HL-60 (cell line): ENCODE measurements at regions not wholly inside any gene's neighbourhood (a gene's known extent, or its start where the extent isn't known, plus 50 kb on each side); places are given as distances from the start of the nearest gene placed in this dataset.

Experiments used
- DNase-seq, 2 experiments: peaks; one replicate each; pipeline ENCODE4 v3.0.0-alpha.2; 2010 to 2020; ENCODE audit warnings: low read depth in 1 of 2, low spot score in 1 of 2
- H3K27ac ChIP-seq: fragments of 250-450 bp; sonication (Bioruptor Pico); replicated peaks from 2 replicates; pipeline ENCODE4 v1.5.1; 2020; ENCODE audit warnings: mild to moderate bottlenecking, moderate library complexity
- H3K27me3 ChIP-seq: fragments of 250-450 bp; sonication (Bioruptor Pico); 2 replicates; pipeline ENCODE4 v1.5.1; 2021; ENCODE audit warnings: mild to moderate bottlenecking, moderate library complexity; ENCODE audit not compliant: insufficient read depth, poor library complexity, severe bottlenecking
- H3K4me3 ChIP-seq: replicated peaks from 2 replicates; pipeline ENCODE4 v1.5.1; 2011; ENCODE audit warnings: mild to moderate bottlenecking, control low read depth, low read length; ENCODE audit not compliant: insufficient read depth
- GABPA ChIP-seq: IDR thresholded peaks from 2 replicates; pipeline ENCODE4 v1.6.1; 2012; ENCODE audit warnings: low read depth
- POLR2AphosphoS5 ChIP-seq: IDR thresholded peaks from 2 replicates; pipeline ENCODE4 v1.6.1; 2012; ENCODE audit warnings: low read depth
- SPI1 ChIP-seq: IDR thresholded peaks from 2 replicates; pipeline ENCODE4 v1.6.1; 2012; ENCODE audit warnings: low read depth, mild to moderate bottlenecking, borderline replicate concordance
- TF ChIP-seq, protein P1 (sequence below): IDR thresholded peaks from 2 replicates; pipeline ENCODE4 v1.6.1; 2012; ENCODE audit warnings: low read depth; ENCODE audit not compliant: insufficient replicate concordance
- TF ChIP-seq, protein P2 (sequence below): IDR thresholded peaks from one replicate; pipeline ENCODE4 v1.5.1; 2011; ENCODE audit warnings: low read length, control low read depth, inconsistent platforms; ENCODE audit not compliant: insufficient read depth

DNA sequence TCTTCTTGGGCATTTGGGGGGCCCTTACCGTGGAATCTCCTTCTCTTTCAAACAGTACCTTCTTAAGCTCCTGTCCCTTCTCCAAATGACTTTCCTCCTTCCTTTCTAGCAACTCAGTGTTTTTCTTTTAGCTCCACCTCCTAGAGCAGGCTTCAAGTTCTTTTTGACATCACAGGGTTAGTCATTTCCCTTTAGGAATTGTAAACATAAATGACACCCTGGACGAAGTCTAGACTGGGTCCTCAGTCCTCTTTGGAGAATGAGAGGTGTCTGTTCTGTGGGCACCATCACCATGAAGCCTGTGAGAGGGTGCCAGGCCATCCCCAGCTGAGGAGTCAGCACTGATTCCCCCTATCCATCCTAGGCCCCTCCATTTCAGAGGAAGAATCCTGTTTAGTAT, 94.7 kb downstream of the SALL1 start:
- Histone ChIP-seq H3K27ac (no peak overlapping the region), H3K27me3 (no peaks in the 10 kb centered on the region), H3K4me3 (no peak overlapping the region)
- DNase-seq, result no peak
- TF ChIP-seq, protein P1, sequence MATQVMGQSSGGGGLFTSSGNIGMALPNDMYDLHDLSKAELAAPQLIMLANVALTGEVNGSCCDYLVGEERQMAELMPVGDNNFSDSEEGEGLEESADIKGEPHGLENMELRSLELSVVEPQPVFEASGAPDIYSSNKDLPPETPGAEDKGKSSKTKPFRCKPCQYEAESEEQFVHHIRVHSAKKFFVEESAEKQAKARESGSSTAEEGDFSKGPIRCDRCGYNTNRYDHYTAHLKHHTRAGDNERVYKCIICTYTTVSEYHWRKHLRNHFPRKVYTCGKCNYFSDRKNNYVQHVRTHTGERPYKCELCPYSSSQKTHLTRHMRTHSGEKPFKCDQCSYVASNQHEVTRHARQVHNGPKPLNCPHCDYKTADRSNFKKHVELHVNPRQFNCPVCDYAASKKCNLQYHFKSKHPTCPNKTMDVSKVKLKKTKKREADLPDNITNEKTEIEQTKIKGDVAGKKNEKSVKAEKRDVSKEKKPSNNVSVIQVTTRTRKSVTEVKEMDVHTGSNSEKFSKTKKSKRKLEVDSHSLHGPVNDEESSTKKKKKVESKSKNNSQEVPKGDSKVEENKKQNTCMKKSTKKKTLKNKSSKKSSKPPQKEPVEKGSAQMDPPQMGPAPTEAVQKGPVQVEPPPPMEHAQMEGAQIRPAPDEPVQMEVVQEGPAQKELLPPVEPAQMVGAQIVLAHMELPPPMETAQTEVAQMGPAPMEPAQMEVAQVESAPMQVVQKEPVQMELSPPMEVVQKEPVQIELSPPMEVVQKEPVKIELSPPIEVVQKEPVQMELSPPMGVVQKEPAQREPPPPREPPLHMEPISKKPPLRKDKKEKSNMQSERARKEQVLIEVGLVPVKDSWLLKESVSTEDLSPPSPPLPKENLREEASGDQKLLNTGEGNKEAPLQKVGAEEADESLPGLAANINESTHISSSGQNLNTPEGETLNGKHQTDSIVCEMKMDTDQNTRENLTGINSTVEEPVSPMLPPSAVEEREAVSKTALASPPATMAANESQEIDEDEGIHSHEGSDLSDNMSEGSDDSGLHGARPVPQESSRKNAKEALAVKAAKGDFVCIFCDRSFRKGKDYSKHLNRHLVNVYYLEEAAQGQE, result no peak
- TF ChIP-seq SPI1 (no peak), POLR2AphosphoS5 (no peak)

DNA sequence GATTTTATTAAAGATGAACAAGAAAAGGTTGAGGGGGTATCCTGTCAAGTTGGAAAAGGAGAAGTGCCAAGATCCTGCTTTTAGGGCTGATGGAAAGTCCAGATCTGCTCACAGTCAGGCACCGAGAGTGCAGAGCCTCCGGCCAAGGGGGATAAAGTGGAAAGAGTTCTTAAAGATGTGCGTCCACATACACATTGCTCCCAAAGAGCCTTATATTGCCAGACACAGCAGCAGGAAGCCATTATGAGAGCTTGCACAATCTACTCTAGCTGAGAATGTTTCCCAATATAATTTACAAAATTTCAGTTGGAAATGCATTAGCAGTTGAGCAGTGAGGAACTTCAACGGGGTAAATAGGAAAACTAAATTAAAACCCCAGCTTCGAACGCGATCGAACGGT, 95.6 kb downstream of the SALL1 start:
- TF ChIP-seq POLR2AphosphoS5, result no peak
- TF ChIP-seq, protein P2, sequence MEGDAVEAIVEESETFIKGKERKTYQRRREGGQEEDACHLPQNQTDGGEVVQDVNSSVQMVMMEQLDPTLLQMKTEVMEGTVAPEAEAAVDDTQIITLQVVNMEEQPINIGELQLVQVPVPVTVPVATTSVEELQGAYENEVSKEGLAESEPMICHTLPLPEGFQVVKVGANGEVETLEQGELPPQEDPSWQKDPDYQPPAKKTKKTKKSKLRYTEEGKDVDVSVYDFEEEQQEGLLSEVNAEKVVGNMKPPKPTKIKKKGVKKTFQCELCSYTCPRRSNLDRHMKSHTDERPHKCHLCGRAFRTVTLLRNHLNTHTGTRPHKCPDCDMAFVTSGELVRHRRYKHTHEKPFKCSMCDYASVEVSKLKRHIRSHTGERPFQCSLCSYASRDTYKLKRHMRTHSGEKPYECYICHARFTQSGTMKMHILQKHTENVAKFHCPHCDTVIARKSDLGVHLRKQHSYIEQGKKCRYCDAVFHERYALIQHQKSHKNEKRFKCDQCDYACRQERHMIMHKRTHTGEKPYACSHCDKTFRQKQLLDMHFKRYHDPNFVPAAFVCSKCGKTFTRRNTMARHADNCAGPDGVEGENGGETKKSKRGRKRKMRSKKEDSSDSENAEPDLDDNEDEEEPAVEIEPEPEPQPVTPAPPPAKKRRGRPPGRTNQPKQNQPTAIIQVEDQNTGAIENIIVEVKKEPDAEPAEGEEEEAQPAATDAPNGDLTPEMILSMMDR, result no peak
- no peak for TF ChIP-seq SPI1
- no peak for TF ChIP-seq GABPA
- TF ChIP-seq, protein P1, result no peak
- H3K27ac ChIP-seq, result no peak overlapping the region
- DNase-seq, result peak in 1 of 2 experiments; percentile 7
- H3K27me3 ChIP-seq, result no peaks in the 10 kb centered on the region
- H3K4me3 ChIP-seq, result no peak overlapping the region

DNA sequence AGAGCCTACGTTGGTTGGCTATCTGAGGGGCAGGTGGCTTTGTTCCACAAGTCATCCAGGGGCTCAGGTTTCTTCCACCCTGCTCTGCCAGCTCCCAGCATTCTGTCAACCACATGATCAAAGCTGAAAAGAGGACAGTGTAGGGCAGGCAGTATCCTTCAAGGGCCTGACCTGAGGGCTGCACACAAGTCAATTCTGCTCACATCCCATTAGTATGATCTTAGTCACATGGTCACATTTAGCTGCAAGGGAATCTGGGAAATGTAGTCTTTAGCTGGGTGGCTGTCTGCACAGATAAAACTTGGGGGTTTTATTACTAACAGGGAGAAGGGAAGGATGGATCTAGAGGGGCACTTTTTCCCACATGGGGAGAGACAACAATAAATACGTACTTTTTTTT, 97.3 kb downstream of the SALL1 start:
- H3K27ac ChIP-seq, result no peak overlapping the region
- no peaks in the 10 kb centered on the region for H3K27me3 ChIP-seq
- no peak overlapping the region for H3K4me3 ChIP-seq
- no peak for DNase-seq
- TF ChIP-seq, protein P1, result no peak
- TF ChIP-seq SPI1, result no peak

DNA sequence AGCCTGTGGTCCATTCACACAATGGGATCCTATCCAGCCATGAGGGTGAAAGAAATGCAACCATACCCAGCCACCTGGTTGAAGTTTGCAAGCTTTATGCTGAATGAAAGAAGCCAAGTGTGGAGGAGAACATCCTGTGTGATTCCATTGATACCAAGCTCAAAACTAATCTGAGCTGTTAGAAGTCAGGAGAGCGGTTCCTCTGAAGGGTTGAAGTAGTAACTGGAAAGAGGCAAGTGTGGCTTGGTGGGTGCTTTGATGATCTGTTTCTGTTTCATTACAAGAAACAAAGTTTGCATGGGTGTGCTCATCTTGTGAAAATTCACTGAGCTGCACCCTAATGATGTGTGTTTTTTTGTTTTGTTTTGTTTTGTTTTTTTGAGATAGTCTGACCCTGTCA, 99.4 kb downstream of the SALL1 start:
- no peak for DNase-seq
- no peak overlapping the region for H3K4me3 ChIP-seq
- H3K27ac ChIP-seq, result no peak overlapping the region
- TF ChIP-seq POLR2AphosphoS5 (no peak), SPI1 (no peak), GABPA (no peak)
- TF ChIP-seq, protein P2, result no peak
- TF ChIP-seq, protein P1, result no peak
- no peaks in the 10 kb centered on the region for H3K27me3 ChIP-seq
